GM12875 (cell line): ENCODE measurements at regions not wholly inside any gene's neighbourhood (a gene's known extent, or its start where the extent isn't known, plus 50 kb on each side); places are given as distances from the start of the nearest gene placed in this dataset.
"Not testable (repeated sequence)": the region's sequence is repeated elsewhere in the genome, so short reads cannot be mapped to it uniquely, and the experiment has no call there.

Experiments
- H3K4me3 ChIP-seq: one replicate; pipeline ENCODE4 v1.5.1; 2011; ENCODE audit warnings: low read depth, low read length, control low read depth
- TF ChIP-seq, protein P1 (sequence below): IDR thresholded peaks from 2 replicates; pipeline ENCODE4 v1.5.1; 2011; ENCODE audit warnings: low read depth, mild to moderate bottlenecking, control low read depth, inconsistent platforms, low read length, moderate library complexity, borderline replicate concordance; ENCODE audit not compliant: insufficient read depth

DNA sequence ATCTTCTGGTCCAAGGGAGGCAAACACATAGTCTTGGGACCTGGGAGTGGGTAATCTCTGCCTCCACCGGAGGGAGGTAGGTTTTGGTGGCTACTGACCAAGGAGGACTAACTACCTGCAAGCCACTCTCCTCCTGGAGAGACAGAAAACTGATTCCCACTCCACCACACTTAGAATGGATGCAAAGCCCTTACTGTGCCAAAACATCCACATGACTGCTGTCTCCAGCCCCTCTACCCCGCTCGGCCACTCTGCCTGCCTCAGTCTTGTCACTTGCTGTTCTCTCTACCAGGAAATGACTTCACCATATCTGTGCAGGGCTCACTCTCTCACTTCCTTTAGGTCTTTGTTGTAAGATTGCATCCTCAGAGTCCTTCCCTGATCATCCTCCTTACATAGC, 129.5 kb upstream of the ARG1 start:
- TF ChIP-seq, protein P1, sequence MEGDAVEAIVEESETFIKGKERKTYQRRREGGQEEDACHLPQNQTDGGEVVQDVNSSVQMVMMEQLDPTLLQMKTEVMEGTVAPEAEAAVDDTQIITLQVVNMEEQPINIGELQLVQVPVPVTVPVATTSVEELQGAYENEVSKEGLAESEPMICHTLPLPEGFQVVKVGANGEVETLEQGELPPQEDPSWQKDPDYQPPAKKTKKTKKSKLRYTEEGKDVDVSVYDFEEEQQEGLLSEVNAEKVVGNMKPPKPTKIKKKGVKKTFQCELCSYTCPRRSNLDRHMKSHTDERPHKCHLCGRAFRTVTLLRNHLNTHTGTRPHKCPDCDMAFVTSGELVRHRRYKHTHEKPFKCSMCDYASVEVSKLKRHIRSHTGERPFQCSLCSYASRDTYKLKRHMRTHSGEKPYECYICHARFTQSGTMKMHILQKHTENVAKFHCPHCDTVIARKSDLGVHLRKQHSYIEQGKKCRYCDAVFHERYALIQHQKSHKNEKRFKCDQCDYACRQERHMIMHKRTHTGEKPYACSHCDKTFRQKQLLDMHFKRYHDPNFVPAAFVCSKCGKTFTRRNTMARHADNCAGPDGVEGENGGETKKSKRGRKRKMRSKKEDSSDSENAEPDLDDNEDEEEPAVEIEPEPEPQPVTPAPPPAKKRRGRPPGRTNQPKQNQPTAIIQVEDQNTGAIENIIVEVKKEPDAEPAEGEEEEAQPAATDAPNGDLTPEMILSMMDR = no peak
- no peak overlapping the region for H3K4me3 ChIP-seq

DNA sequence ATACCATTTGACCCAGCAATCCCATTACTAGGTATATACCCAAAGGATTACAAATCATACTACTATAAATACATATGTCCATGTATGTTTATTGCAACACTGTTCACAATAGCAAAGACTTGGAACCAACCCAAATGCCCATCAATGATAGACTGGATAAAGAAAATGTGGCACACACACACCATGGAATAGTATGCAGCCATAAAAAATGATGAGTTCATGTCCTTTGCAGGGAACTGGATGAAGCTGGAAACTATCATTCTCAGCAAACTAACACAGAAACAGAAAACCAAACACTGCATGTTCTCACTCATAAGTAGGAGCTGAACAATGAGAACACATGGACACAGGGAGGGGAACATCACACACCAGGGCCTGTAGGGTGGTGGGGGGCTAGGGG, 127.7 kb upstream of the ARG1 start:
- H3K4me3 ChIP-seq = not testable (repeated sequence)

DNA sequence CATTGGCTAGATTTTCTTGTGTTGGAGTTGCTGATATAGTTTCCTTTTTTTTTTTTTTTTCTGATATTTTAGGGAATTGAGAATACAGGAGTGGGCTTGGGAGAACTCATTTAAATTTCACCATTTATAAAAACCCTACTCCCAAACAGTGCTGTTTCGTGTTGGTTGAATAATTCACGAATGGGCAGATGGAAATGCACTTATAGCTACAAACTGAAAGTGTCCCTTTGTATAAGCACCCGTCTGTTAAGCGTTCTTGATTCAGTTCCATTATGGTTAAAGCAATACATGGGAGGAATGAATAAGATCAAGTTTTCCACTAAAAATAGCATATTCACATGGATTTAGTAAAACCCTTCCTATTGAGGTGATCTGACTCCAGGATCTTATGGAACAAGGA, 122.2 kb upstream of the ARG1 start:
- no peak overlapping the region for H3K4me3 ChIP-seq
- TF ChIP-seq, protein P1 = no peak

DNA sequence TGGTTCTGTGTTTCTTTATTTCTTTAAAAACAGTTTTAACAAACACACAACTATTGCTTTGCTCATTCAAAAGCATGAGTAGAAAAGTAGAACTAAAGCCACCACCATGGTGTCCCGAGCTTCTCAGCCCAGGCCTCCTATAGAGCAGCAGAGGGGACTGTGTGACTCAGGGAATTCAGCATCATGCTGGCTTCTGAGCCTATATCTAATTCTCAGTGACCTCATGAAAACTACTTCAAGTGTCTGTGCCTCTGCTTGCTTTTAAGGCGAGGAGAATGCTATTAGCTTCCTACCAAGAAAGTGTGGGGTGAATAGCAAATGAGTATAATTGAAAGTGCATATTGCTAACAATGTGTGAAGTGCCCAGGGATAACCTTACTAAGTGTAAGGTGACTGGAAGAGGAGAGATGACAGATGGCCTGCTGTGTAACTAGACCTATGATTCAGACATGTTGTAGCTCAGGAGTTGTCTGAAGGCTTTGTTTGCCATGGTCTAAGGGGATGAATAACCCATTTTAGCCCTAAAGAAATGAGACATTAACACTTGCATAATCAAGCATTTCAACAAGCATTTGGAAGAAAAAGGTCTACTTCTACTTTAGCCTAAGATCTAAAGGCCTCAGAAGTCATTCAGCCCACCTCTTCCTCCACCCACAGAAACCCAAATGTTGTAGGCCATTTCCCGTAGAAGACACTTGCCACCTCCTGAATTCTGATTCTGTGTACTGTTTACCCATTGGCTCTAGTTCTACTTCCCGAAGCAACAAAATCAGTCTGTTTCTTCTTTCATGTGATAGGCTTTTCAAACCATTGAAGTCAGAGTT, 121.5 kb upstream of the ARG1 start:
- TF ChIP-seq, protein P1 = no peak
- H3K4me3 ChIP-seq = no peak overlapping the region

DNA sequence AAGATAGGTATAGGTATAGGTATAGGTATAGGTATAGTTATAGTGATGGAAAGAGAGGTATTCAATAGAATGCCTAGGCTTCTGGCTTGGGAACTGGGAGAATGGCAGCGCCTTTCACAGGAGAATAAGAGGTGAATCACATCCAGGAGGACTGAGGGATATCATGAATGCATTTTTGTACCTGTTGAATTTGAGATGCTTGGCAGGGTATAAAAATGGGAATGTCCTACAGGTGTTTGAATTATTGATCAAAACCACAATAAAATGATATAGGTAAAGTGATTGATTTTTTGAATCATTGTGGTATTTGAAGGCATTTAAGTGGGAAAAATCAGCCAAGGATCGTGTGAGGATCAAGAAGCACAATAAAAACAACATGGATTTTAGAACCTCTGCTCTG, 119.2 kb upstream of the ARG1 start:
- TF ChIP-seq, protein P1 = no peak

DNA sequence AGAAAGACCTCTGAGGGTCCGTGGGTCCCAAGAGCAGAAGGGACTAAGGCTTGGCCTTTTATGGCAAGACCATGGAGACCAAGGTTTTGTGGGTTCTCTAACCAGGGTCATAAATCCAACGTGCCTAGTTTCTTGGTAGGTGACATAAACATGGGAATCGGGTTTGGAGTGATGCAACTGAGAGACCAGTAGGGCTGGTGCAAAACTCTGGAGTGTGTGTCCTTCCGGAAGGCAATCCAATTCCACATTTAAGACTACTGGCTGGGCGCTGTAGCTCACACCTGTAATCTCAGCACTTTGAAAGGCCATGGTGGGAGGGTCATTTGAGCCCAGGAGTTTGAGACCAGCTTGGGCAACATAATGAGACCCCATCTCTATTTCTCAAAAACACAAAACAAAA, 116.5 kb upstream of the ARG1 start:
- no peak overlapping the region for H3K4me3 ChIP-seq
- TF ChIP-seq, protein P1 = no peak

More for the DNA sequence above, 119.2 kb upstream of the ARG1 start:
- H3K4me3 ChIP-seq = no peak overlapping the region

DNA sequence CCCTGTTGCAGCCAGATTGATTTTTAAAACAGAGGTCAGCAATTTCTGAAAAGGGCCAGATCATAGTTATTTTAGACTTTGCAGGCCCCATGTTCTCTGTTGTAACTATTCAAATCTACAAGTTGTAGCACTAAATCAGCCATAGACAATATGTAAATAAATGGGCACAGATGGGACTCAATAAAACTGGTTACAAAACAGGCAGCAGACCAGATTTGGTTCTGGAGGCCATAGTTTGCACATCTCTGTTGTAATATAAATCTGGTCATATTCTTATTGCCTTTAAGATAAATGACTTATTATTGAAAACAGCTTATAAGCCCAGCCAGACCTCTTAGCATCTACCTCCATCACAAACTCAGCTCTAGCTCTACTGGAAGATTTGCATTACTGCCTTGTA, 114.0 kb upstream of the ARG1 start:
- H3K4me3 ChIP-seq = no peak overlapping the region
- TF ChIP-seq, protein P1 = no peak
